ENCODE measurements at regions not wholly inside any gene's neighbourhood (a gene's known extent, or its start where the extent isn't known, plus 50 kb on each side); places are given as distances from the start of the nearest gene placed in this dataset.

GRCh38 chr7:131625817-131626372 is 69.5 kb upstream of the PODXL start:
- TF ChIP-seq CTCF (IDR thresholded peaks at IDR 0.05): no peak

GRCh38 chr7:131624536-131624935 is 68.1 kb upstream of the PODXL start:
- no peak for TF ChIP-seq CTCF (IDR thresholded peaks at IDR 0.05)

GRCh38 chr7:131623154-131623553 is 66.7 kb upstream of the PODXL start:
- TF ChIP-seq CTCF (IDR thresholded peaks at IDR 0.05): no peak

- no peak for TF ChIP-seq CTCF (IDR thresholded peaks at IDR 0.05)
These were observed 65.2 kb upstream of the PODXL start for GRCh38 chr7:131621652-131622051.

- TF ChIP-seq CTCF (IDR thresholded peaks at IDR 0.05): no peak
These were observed 64.5 kb upstream of the PODXL start for GRCh38 chr7:131620673-131621609.

GRCh38 chr7:131619336-131620305 is 63.2 kb upstream of the PODXL start:
- TF ChIP-seq CTCF (IDR thresholded peaks at IDR 0.05): no peak

GRCh38 chr7:131618391-131618790 is 62.0 kb upstream of the PODXL start:
- TF ChIP-seq CTCF (IDR thresholded peaks at IDR 0.05): no peak
